Activated T-helper 2 cell treated with anti-CD3 and anti-CD28 coated beads, Interferon-gamma antibody, Interleukin-2, Interleukin-4, amounts not matched to agents 10 μg/mL and 5 μg/mL and 100 μg/mL, durations not matched to agents 14 hours and 24 hours and 36 hours (primary cell): ENCODE measurements at regions not wholly inside any gene's neighbourhood (a gene's known extent, or its start where the extent isn't known, plus 50 kb on each side); places are given as distances from the start of the nearest gene placed in this dataset.
"Not testable (repeated sequence)": the region's sequence is repeated elsewhere in the genome, so short reads cannot be mapped to it uniquely, and the experiment has no call there.

Experiments used
- DNase-seq: peaks from one replicate; pipeline ENCODE4 v3.0.0; 2021; ENCODE audit warnings: low spot score
- H3K27ac Mint-ChIP-seq: one replicate; pipeline ENCODE4 v1.8.0; 2021; ENCODE audit warnings: mixed read lengths
- H3K27me3 Mint-ChIP-seq: one replicate; pipeline ENCODE4 v1.8.0; 2021; ENCODE audit warnings: low read depth, mixed read lengths
- H3K36me3 Mint-ChIP-seq: one replicate; pipeline ENCODE4 v1.8.0; 2021; ENCODE audit warnings: low read depth, mixed read lengths
- H3K4me1 Mint-ChIP-seq: one replicate; pipeline ENCODE4 v1.8.0; 2021; ENCODE audit warnings: low read depth, mixed read lengths
- H3K4me3 Mint-ChIP-seq: one replicate; pipeline ENCODE4 v1.8.0; 2021; ENCODE audit warnings: low read depth, mild to moderate bottlenecking, moderate library complexity, mixed read lengths
- H3K9me3 Mint-ChIP-seq: one replicate; pipeline ENCODE4 v1.8.0; 2021; ENCODE audit warnings: mixed read lengths
- intact Hi-C: fragments of 100-400 bp; cut with micrococcal nuclease; formaldehyde crosslinking; loops from one replicate; pipeline ENCODE4 v1.15.1; 2023

- H3K27me3 Mint-ChIP-seq: peaks cover 43% of the 10 kb centered on the region
- H3K27ac Mint-ChIP-seq, DNase-seq, H3K9me3 Mint-ChIP-seq, H3K4me3 Mint-ChIP-seq, H3K4me1 Mint-ChIP-seq, intact Hi-C loops, H3K36me3 Mint-ChIP-seq: not testable (repeated sequence)
Measured at GRCh38 chr11:3583476-3583875, 58.3 kb downstream of the ART5 start.

GRCh38 chr11:3581389-3581725 is 60.4 kb downstream of the ART5 start:
- H3K27ac Mint-ChIP-seq, H3K36me3 Mint-ChIP-seq, H3K4me1 Mint-ChIP-seq, intact Hi-C loops, H3K9me3 Mint-ChIP-seq, DNase-seq: not testable (repeated sequence)
- peaks cover 37% of the 10 kb centered on the region for H3K27me3 Mint-ChIP-seq
- H3K4me3 Mint-ChIP-seq: peak overlapping the region; percentile 51

- H3K36me3 Mint-ChIP-seq, H3K27ac Mint-ChIP-seq, H3K4me1 Mint-ChIP-seq, H3K9me3 Mint-ChIP-seq, intact Hi-C loops: not testable (repeated sequence)
- peak; percentile 48 for DNase-seq
- peaks cover 36% of the 10 kb centered on the region for H3K27me3 Mint-ChIP-seq
- peak overlapping the region; percentile 60 for H3K4me3 Mint-ChIP-seq
Measured at GRCh38 chr11:3580487-3581388, 61.1 kb downstream of the ART5 start.

- intact Hi-C loops, H3K9me3 Mint-ChIP-seq, DNase-seq, H3K36me3 Mint-ChIP-seq, H3K4me1 Mint-ChIP-seq, H3K27ac Mint-ChIP-seq: not testable (repeated sequence)
- peaks cover 32% of the 10 kb centered on the region for H3K27me3 Mint-ChIP-seq
- H3K4me3 Mint-ChIP-seq: peak overlapping the region; percentile 62
Measured at GRCh38 chr11:3579600-3580459, 62.0 kb downstream of the ART5 start.

- intact Hi-C loops, H3K4me3 Mint-ChIP-seq, H3K27ac Mint-ChIP-seq, DNase-seq, H3K4me1 Mint-ChIP-seq, H3K36me3 Mint-ChIP-seq, H3K9me3 Mint-ChIP-seq: not testable (repeated sequence)
- peaks cover 16% of the 10 kb centered on the region for H3K27me3 Mint-ChIP-seq
Measured at GRCh38 chr11:3576066-3576604, 65.7 kb downstream of the ART5 start.

DNA sequence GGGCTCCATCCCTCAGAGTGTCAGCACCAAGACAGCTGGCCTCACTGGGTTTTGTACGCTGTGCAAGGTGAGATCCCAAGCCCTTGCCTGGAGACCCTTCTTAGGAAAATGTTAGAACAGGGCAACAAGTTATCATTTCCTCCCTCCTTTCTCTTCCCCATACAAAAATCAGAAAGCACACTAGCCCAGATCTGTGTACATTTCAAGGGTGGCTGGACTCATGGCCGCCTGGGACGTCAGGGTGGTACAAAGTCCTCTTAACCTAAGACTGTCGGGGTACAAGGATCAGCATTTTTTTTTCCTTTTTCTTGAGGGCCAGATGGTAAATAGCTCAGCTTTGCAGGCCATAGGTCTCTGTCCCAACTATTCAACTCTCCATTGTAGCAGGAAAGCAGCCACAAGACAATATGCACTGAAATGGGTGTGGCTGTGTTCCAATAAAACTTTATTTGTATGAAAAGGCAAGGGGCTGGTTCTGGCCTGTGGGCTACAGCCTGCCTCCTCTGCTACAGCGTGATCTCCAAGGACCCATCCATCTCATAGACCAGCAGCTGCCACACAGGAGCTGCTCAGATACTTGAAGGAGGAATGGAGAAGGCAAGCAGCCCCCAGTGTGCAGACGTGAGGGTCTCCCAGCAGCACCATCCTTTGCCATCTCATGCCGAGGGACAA is 68.7 kb downstream of the ART5 start:
- H3K27ac Mint-ChIP-seq, H3K9me3 Mint-ChIP-seq, DNase-seq, H3K27me3 Mint-ChIP-seq, intact Hi-C loops, H3K4me1 Mint-ChIP-seq, H3K4me3 Mint-ChIP-seq, H3K36me3 Mint-ChIP-seq: not testable (repeated sequence)

- H3K36me3 Mint-ChIP-seq, H3K4me1 Mint-ChIP-seq, DNase-seq, H3K27me3 Mint-ChIP-seq, H3K4me3 Mint-ChIP-seq, H3K9me3 Mint-ChIP-seq, intact Hi-C loops, H3K27ac Mint-ChIP-seq: not testable (repeated sequence)
Measured at GRCh38 chr11:3571752-3572151, 70.0 kb downstream of the ART5 start.

DNA sequence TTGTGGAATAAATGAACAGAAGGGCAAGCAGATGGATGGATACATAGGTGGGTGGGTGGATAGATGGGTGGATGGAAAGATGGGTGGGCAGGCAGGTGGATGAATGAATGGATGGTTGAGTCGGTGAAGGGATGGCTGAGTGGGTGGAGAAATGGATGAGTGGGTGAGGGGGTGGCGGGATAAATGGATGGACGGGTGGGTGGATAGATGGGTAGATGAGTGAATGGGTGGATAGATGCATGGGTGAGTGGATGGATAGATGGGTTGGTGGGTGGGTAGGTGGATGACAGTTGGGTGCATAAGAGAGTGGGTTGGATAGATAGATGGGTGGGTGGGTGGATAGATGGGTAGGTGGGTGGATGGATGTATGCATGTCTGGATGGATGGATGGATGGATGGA is 76.0 kb downstream of the ART5 start:
- H3K27me3 Mint-ChIP-seq, DNase-seq, H3K9me3 Mint-ChIP-seq, H3K36me3 Mint-ChIP-seq, H3K4me1 Mint-ChIP-seq, intact Hi-C loops, H3K27ac Mint-ChIP-seq, H3K4me3 Mint-ChIP-seq: not testable (repeated sequence)

DNA sequence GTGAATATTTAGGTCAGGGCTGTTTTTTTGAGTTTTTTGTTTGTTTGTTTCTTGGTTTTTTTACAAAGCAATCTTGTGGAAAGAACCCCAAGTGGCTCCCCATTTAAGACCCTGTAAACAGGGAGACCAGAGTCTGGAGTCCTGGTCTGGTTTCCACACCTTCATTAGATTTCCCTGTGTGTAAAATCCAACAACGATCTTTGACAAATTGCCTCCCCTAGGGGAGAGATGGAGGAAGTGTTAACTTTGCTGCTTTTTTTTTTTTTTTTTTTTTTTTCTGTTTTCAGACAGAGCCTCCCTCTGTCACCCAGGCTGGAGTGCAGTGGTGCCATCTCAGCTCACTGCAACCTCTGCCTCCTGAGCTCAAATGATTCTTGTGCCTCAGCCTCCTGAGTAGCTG is 77.4 kb downstream of the ART5 start:
- DNase-seq, H3K4me1 Mint-ChIP-seq, H3K27ac Mint-ChIP-seq, H3K4me3 Mint-ChIP-seq, H3K9me3 Mint-ChIP-seq, H3K27me3 Mint-ChIP-seq, intact Hi-C loops, H3K36me3 Mint-ChIP-seq: not testable (repeated sequence)

- H3K27me3 Mint-ChIP-seq, H3K4me1 Mint-ChIP-seq, H3K36me3 Mint-ChIP-seq, H3K9me3 Mint-ChIP-seq, intact Hi-C loops, DNase-seq: not testable (repeated sequence)
- Mint-ChIP-seq H3K27ac (peak overlapping the region; percentile 90), H3K4me3 (peak overlapping the region; percentile 54)
Measured at GRCh38 chr11:3554621-3555020, 87.2 kb downstream of the ART5 start.

DNA sequence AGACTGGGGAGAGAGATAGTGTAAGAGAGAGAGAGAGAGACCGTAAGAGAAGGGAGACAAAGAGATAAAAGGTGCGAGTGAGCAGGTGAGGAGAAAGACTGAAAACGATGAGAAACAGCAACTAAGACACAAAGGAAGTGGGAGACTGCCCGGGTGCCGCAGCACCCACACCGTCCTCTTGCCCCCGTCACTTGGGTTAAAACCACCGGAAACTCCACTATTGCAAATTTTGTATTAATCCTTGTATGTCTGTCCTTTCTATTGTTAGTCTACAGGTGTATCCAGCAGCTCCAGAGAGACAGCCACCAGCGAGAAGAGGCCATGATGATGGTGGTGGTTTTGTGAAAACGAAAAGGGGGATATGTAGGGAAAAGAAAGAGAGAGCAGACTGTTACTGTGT is 96.8 kb downstream of the ART5 start:
- H3K36me3 Mint-ChIP-seq, DNase-seq, H3K27me3 Mint-ChIP-seq, H3K9me3 Mint-ChIP-seq, intact Hi-C loops, H3K4me1 Mint-ChIP-seq: not testable (repeated sequence)
- peak overlapping the region; percentile 76 for H3K27ac Mint-ChIP-seq
- peak overlapping the region; percentile 62 for H3K4me3 Mint-ChIP-seq

DNA sequence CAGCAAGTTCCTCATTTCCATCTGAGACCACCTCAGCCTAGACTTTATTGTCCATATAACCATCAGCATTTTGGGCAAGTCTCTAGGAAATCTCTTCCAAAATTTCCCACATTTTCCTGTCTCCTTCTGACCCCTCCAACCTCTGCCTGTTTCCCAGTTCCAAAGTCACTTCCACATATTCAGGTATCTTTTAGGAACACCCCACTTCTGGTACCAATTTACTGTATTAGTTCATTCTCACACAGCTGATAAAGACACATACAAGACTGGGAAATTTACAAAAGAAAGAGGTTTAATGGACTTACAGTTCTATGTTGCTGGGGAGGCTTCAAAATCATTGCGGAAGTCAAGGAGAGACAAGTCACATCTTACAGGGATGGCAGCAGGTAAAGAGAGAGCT is 103.6 kb downstream of the ART5 start:
- H3K27ac Mint-ChIP-seq, H3K4me1 Mint-ChIP-seq, H3K36me3 Mint-ChIP-seq, H3K27me3 Mint-ChIP-seq, H3K4me3 Mint-ChIP-seq, intact Hi-C loops, DNase-seq: not testable (repeated sequence)
- H3K9me3 Mint-ChIP-seq: peaks cover 19% of the 10 kb centered on the region
